Amygdala (tissue), 56 donors: ENCODE measurements at regions not wholly inside any gene's neighbourhood (a gene's known extent, or its start where the extent isn't known, plus 50 kb on each side); places are given as distances from the start of the nearest gene placed in this dataset.

Source experiments
- DNase-seq, 56 donors: peaks; one replicate each; lab custom pipeline; 2025; lab: John Stamatoyannopoulos, UW

- no peak for DNase-seq
These were observed 527.2 kb downstream of the GATA3 start for GRCh38 chr10:8581521-8582225.

GRCh38 chr10:8583096-8583495 is 528.6 kb downstream of the GATA3 start:
- no peak for DNase-seq

- no peak for DNase-seq
These were observed 530.2 kb downstream of the GATA3 start for GRCh38 chr10:8584666-8585065.

- no peak for DNase-seq
These were observed 532.0 kb downstream of the GATA3 start for GRCh38 chr10:8586504-8586903.

- no peak for DNase-seq
These were observed 533.6 kb downstream of the GATA3 start for GRCh38 chr10:8588135-8588534.

GRCh38 chr10:8590518-8590917 is 536.0 kb downstream of the GATA3 start:
- no peak for DNase-seq

GRCh38 chr10:8591640-8592039 is 537.2 kb downstream of the GATA3 start:
- no peak for DNase-seq

GRCh38 chr10:8594176-8594575 is 539.7 kb downstream of the GATA3 start:
- no peak for DNase-seq

GRCh38 chr10:8594711-8595110 is 540.2 kb downstream of the GATA3 start:
- no peak for DNase-seq

GRCh38 chr10:8595140-8595539 is 540.7 kb downstream of the GATA3 start:
- no peak for DNase-seq

- no peak for DNase-seq
These were observed 542.5 kb downstream of the GATA3 start for GRCh38 chr10:8596929-8597472.

- DNase-seq, result no peak
These were observed 545.7 kb downstream of the GATA3 start for GRCh38 chr10:8600192-8600591.

- no peak for DNase-seq
These were observed 548.3 kb downstream of the GATA3 start for GRCh38 chr10:8602821-8603220.

- DNase-seq, result no peak
These were observed 559.6 kb downstream of the GATA3 start for GRCh38 chr10:8614054-8614565.

- DNase-seq, result no peak
These were observed 560.6 kb downstream of the GATA3 start for GRCh38 chr10:8615118-8615517.

- DNase-seq, result no peak
These were observed 561.7 kb downstream of the GATA3 start for GRCh38 chr10:8616166-8616565.

- DNase-seq, result no peak
These were observed 563.3 kb downstream of the GATA3 start for GRCh38 chr10:8617792-8618191.

- no peak for DNase-seq
These were observed 564.3 kb downstream of the GATA3 start for GRCh38 chr10:8618834-8619233.

GRCh38 chr10:8628351-8628750 is 573.9 kb downstream of the GATA3 start:
- no peak for DNase-seq

GRCh38 chr10:8633909-8634308 is 579.4 kb downstream of the GATA3 start:
- DNase-seq, result no peak

GRCh38 chr10:8636371-8636770 is 581.9 kb downstream of the GATA3 start:
- DNase-seq, result no peak

- no peak for DNase-seq
These were observed 583.2 kb downstream of the GATA3 start for GRCh38 chr10:8637640-8638039.
